Hepatocyte (in vitro differentiated cells): ENCODE measurements at regions not wholly inside any gene's neighbourhood (a gene's known extent, or its start where the extent isn't known, plus 50 kb on each side); places are given as distances from the start of the nearest gene placed in this dataset.

Experiments
- DNase-seq: peaks from one replicate; pipeline ENCODE4 v3.0.0-alpha.2; 2016; ENCODE audit warnings: low spot score
- H2AFZ ChIP-seq: fragments of 200-600 bp; sonication (generic); 2 replicates; pipeline ENCODE4 v1.6.0; 2016; ENCODE audit warnings: antibody characterized with exemption, mild to moderate bottlenecking
- H3K27ac ChIP-seq: fragments of 200-600 bp; sonication (generic); 2 replicates; pipeline ENCODE4 v1.5.1; 2016; ENCODE audit warnings: mild to moderate bottlenecking
- H3K27me3 ChIP-seq: fragments of 200-600 bp; sonication (generic); 2 replicates; pipeline ENCODE4 v1.6.1; 2016
- H3K36me3 ChIP-seq: fragments of 200-600 bp; sonication (generic); replicated peaks from 2 replicates; pipeline ENCODE4 v1.5.1; 2016; ENCODE audit warnings: low read depth; ENCODE audit not compliant: insufficient read depth
- H3K4me1 ChIP-seq: fragments of 200-600 bp; sonication (generic); 2 replicates; pipeline ENCODE4 v1.5.1; 2016; ENCODE audit warnings: mild to moderate bottlenecking, moderate library complexity; ENCODE audit not compliant: insufficient read depth
- H3K4me2 ChIP-seq: fragments of 200-600 bp; sonication (generic); 2 replicates; pipeline ENCODE4 v1.6.0; 2016
- H3K4me3 ChIP-seq: fragments of 200-600 bp; sonication (generic); 2 replicates; pipeline ENCODE4 v1.5.1; 2016; ENCODE audit warnings: mild to moderate bottlenecking
- H3K79me2 ChIP-seq: fragments of 200-600 bp; sonication (generic); 2 replicates; pipeline ENCODE4 v1.6.0; 2017; ENCODE audit warnings: mild to moderate bottlenecking
- H3K9me2 ChIP-seq: fragments of 200-600 bp; sonication (generic); replicated peaks from 2 replicates; pipeline ENCODE4 v1.6.0; 2017; ENCODE audit warnings: mild to moderate bottlenecking; ENCODE audit not compliant: insufficient read depth
- H3K9me3 ChIP-seq: fragments of 200-600 bp; sonication (generic); 2 replicates; pipeline ENCODE4 v1.5.1; 2016; ENCODE audit warnings: low read depth, mild to moderate bottlenecking
- H4K20me1 ChIP-seq: fragments of 200-600 bp; sonication (generic); 2 replicates; pipeline ENCODE4 v1.6.0; 2016; ENCODE audit warnings: mild to moderate bottlenecking; ENCODE audit not compliant: insufficient read depth, poor library complexity, severe bottlenecking
- CTCF ChIP-seq: fragments of 200-600 bp; sonication (generic); IDR thresholded peaks from 2 replicates; pipeline ENCODE4 v1.5.1; 2016; ENCODE audit warnings: antibody characterized with exemption, mild to moderate bottlenecking; ENCODE audit not compliant: poor library complexity
- EZH2 ChIP-seq: fragments of 200-600 bp; sonication (generic); IDR thresholded peaks from 2 replicates; pipeline ENCODE4 v1.6.1; 2016; ENCODE audit warnings: antibody characterized with exemption, mild to moderate bottlenecking, borderline replicate concordance
- EZH2phosphoT487 ChIP-seq: fragments of 200-600 bp; sonication (generic); IDR thresholded peaks from one replicate; pipeline ENCODE4 v1.6.1; 2018; ENCODE audit warnings: antibody characterized with exemption, mild to moderate bottlenecking, low read depth, moderate library complexity; ENCODE audit not compliant: unreplicated experiment, severe bottlenecking
- WGBS: methylation state at CpG from one replicate; pipeline ENCODE4 v1.1.6; 2016; ENCODE audit warnings: low lambda C conversion rate; ENCODE audit errors: missing lambda C conversion rate; 5-methylcytosine and 5-hydroxymethylcytosine counted together

DNA sequence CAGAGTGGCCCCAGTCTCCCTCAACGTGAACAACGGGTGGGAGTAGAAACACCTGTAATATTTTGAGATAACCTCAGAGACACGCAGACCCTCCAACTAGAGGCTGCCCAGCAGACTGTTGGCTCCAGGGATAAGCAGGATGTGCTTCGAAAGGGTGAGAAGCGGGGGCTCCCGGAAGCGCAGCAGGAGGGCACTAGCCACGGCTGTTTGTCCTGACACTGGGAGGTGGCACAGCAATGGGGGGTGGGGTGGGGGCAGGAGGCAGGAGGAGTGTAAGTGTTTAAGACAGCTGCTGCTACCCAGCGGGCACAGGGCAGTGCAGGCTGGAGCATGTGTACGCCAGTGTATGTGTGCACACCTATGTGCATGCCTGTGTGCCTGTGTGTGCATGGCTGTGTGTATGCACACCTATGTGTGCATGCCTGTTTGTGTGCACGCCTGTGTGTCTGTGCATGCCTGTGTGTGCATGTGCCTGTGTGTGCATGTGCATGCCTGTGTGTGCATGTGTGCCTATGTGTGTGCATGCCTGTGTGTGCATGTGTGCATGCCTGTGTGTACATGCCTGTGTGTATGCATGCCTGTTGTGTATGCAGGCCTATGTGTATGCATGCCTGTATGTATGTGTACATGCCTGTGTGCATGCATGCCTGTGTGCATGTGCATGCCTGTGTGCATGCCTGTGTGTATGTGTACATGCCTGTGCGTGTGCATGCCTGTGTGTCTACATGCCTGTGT, 154.7 kb downstream of the SHANK2 start:
- WGBS: 95% methylated on average over 12 of the region's 12 CpGs
- H3K27me3 ChIP-seq: no peaks in the 10 kb centered on the region
- no peaks in the 10 kb centered on the region for H3K9me3 ChIP-seq

DNA sequence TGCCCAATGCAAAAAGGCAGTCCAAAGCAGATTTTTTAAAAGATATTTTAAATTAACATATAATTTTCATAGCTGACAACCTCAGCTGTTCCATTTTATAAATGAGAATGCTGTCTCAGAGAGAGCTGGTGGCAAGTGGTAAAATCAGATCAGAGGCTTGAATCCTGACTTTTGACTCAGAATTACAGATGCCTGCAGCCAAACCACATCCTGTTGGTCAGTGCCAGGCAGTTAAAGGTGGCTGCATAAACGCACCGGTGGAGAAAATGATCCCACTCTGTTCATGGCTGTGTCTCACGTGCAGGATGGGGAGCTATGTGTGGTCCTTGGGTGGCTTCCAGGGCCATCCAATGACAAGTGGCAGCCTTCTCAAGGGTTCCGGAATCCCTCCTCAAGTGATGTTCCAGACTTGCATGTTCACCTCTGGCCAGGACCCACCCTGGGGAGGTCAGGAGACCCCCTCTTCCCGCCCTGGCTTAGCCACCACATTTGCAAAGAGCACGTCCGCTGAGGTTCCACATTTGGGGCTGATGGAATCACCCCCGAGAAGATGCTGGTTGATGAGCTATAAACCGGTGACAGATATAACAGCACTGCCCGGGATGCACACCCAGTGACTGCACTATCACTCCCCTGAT, 155.5 kb downstream of the SHANK2 start:
- no peaks in the 10 kb centered on the region for H3K9me3 ChIP-seq
- no peak for DNase-seq
- 83% methylated on average over 10 of the region's 10 CpGs for whole genome bisulfite sequencing
- H3K4me1 ChIP-seq: no peaks in the 10 kb centered on the region
- H3K27me3 ChIP-seq: no peaks in the 10 kb centered on the region
- no peak overlapping the region for H3K27ac ChIP-seq
- H2AFZ ChIP-seq: no peak overlapping the region
- no peaks in the 10 kb centered on the region for H4K20me1 ChIP-seq
- H3K4me3 ChIP-seq: no peak overlapping the region
- H3K9me2 ChIP-seq: no peaks in the 10 kb centered on the region
- no peak overlapping the region for H3K4me2 ChIP-seq
- TF ChIP-seq EZH2phosphoT487 (no peak), CTCF (no peak), EZH2 (no peak)
- no peaks in the 10 kb centered on the region for H3K36me3 ChIP-seq
- H3K79me2 ChIP-seq: no peaks in the 10 kb centered on the region

More for the DNA sequence above, 154.7 kb downstream of the SHANK2 start:
- Histone ChIP-seq H3K27ac (no peak overlapping the region), H3K36me3 (no peaks in the 10 kb centered on the region), H4K20me1 (no peaks in the 10 kb centered on the region), H3K4me3 (no peak overlapping the region), H3K79me2 (no peaks in the 10 kb centered on the region), H3K4me2 (no peak overlapping the region), H2AFZ (no peak overlapping the region), H3K9me2 (no peaks in the 10 kb centered on the region), H3K4me1 (no peaks in the 10 kb centered on the region)
- TF ChIP-seq CTCF (no peak), EZH2 (no peak), EZH2phosphoT487 (no peak)
- DNase-seq: no peak

DNA sequence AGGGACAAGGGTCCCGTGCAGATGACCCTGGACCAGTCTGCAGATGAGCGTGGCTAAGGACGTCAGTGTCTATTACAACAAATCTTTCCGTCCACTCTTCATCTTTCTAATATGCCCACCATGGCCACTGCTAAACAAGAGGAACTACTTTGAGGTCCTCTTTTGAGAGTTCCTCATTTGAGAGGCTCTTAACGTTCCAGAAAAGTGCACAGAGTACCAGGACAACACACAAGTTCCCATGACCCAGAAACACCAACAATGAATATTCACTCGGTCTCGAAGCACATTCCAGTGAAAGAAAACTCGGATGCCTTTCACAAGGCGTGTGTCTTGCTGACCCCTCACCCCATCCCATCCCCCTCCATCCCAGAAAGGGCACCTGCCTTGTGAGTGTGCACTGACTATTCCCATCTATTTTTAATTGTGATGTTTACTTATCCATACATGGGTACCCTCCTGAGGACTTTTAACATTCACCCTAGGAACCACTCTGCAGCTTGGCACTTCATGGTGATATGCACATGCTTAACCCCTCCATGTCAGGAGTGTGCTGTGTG, 157.0 kb downstream of the SHANK2 start:
- Histone ChIP-seq H3K4me3 (no peak overlapping the region), H4K20me1 (no peaks in the 10 kb centered on the region), H3K4me2 (no peak overlapping the region), H2AFZ (no peak overlapping the region), H3K36me3 (no peaks in the 10 kb centered on the region), H3K9me3 (no peaks in the 10 kb centered on the region), H3K9me2 (no peaks in the 10 kb centered on the region), H3K27me3 (no peaks in the 10 kb centered on the region), H3K4me1 (no peaks in the 10 kb centered on the region), H3K27ac (no peak overlapping the region), H3K79me2 (no peaks in the 10 kb centered on the region)
- 87% methylated on average over 9 of the region's 9 CpGs for WGBS
- TF ChIP-seq EZH2phosphoT487: no peak
- TF ChIP-seq EZH2: no peak
- no peak for TF ChIP-seq CTCF
- DNase-seq: no peak
